LNCaP clone FGC (cell line): ENCODE measurements at regions not wholly inside any gene's neighbourhood (a gene's known extent, or its start where the extent isn't known, plus 50 kb on each side); places are given as distances from the start of the nearest gene placed in this dataset.

Source experiments
- DNase-seq: peaks from one replicate; pipeline ENCODE4 v3.0.0-alpha.2; 2011; ENCODE audit warnings: low read depth
- H3K4me3 ChIP-seq: 2 replicates; pipeline ENCODE4 v1.5.1; 2011; ENCODE audit warnings: mild to moderate bottlenecking, low read depth, low read length, control low read depth
- CTCF ChIP-seq: IDR thresholded peaks from 2 replicates; pipeline ENCODE4 v1.5.1; 2012; ENCODE audit warnings: mild to moderate bottlenecking; ENCODE audit not compliant: control insufficient read depth, insufficient read depth; ENCODE audit errors: extremely low read depth

GRCh38 chr13:86681223-86681622, 882.0 kb upstream of the SLITRK6 start:
- no peak for DNase-seq
- TF ChIP-seq CTCF, result no peak

GRCh38 chr13:86684402-86684801, 885.2 kb upstream of the SLITRK6 start:
- H3K4me3 ChIP-seq, result no peak overlapping the region
- no peak for DNase-seq
- TF ChIP-seq CTCF, result no peak

More at GRCh38 chr13:86681223-86681622, 882.0 kb upstream of the SLITRK6 start:
- H3K4me3 ChIP-seq, result no peak overlapping the region

GRCh38 chr13:86689911-86690310, 890.7 kb upstream of the SLITRK6 start:
- no peak for TF ChIP-seq CTCF
- no peak for DNase-seq
- no peak overlapping the region for H3K4me3 ChIP-seq

- DNase-seq, result no peak
- no peak overlapping the region for H3K4me3 ChIP-seq
- no peak for TF ChIP-seq CTCF
Measured at GRCh38 chr13:86692291-86692690, 893.1 kb upstream of the SLITRK6 start.

- no peak for DNase-seq
- no peak overlapping the region for H3K4me3 ChIP-seq
- no peak for TF ChIP-seq CTCF
Measured at GRCh38 chr13:86710013-86710412, 910.8 kb upstream of the SLITRK6 start.

- TF ChIP-seq CTCF, result no peak
- no peak overlapping the region for H3K4me3 ChIP-seq
- no peak for DNase-seq
Measured at GRCh38 chr13:86710896-86711295, 911.7 kb upstream of the SLITRK6 start.

GRCh38 chr13:86714495-86714894, 915.3 kb upstream of the SLITRK6 start:
- no peak for DNase-seq
- no peak for TF ChIP-seq CTCF

More at GRCh38 chr13:86714495-86714894, 915.3 kb upstream of the SLITRK6 start:
- H3K4me3 ChIP-seq, result no peak overlapping the region
